COLO668 (cell line): ENCODE measurements at regions not wholly inside any gene's neighbourhood (a gene's known extent, or its start where the extent isn't known, plus 50 kb on each side); places are given as distances from the start of the nearest gene placed in this dataset.
A peak's percentile ranks its signal among the peaks of the same experiment; 100 is the strongest.
"Not testable (repeated sequence)": the region's sequence is repeated elsewhere in the genome, so short reads cannot be mapped to it uniquely, and the experiment has no call there.

ENCODE experiments used
- DNase-seq: peaks from one replicate; lab custom pipeline; 2025; ENCODE audit not compliant: unreplicated experiment; lab: John Stamatoyannopoulos, UW

GRCh38 chr15:59904450-59905135, 99.5 kb upstream of the FOXB1 start:
- DNase-seq: peak; percentile 72

GRCh38 chr15:59896663-59897074, 107.4 kb upstream of the FOXB1 start:
- DNase-seq: no peak

GRCh38 chr15:59894835-59895234, 109.3 kb upstream of the FOXB1 start:
- no peak for DNase-seq

GRCh38 chr15:59892985-59893384, 111.1 kb upstream of the FOXB1 start:
- DNase-seq: no peak

GRCh38 chr15:59887870-59888269, 116.2 kb upstream of the FOXB1 start:
- DNase-seq: not testable (repeated sequence)

- no peak for DNase-seq
These were observed 116.9 kb upstream of the FOXB1 start for GRCh38 chr15:59887211-59887610.

GRCh38 chr15:59886441-59886840, 117.7 kb upstream of the FOXB1 start:
- DNase-seq: no peak

- DNase-seq: peak; percentile 40
These were observed 118.3 kb upstream of the FOXB1 start for GRCh38 chr15:59885832-59886231.

GRCh38 chr15:59879506-59880265, 124.4 kb upstream of the FOXB1 start:
- DNase-seq: no peak

GRCh38 chr15:59876140-59876539, 128.0 kb upstream of the FOXB1 start:
- no peak for DNase-seq

- DNase-seq: no peak
These were observed 130.4 kb upstream of the FOXB1 start for GRCh38 chr15:59873644-59874272.

GRCh38 chr15:59867086-59867855, 136.8 kb upstream of the FOXB1 start:
- no peak for DNase-seq

- no peak for DNase-seq
These were observed 137.5 kb upstream of the FOXB1 start for GRCh38 chr15:59866642-59867041.

GRCh38 chr15:59862191-59863155, 141.6 kb upstream of the FOXB1 start:
- no peak for DNase-seq

- DNase-seq: no peak
These were observed 156.1 kb upstream of the FOXB1 start for GRCh38 chr15:59847968-59848367.

- DNase-seq: no peak
These were observed 156.9 kb upstream of the BNIP2 start for GRCh38 chr15:59845942-59846499.

GRCh38 chr15:59843609-59844008, 154.5 kb upstream of the BNIP2 start:
- no peak for DNase-seq

- DNase-seq: no peak
These were observed 151.9 kb upstream of the BNIP2 start for GRCh38 chr15:59841036-59841435.

- no peak for DNase-seq
These were observed 150.8 kb upstream of the BNIP2 start for GRCh38 chr15:59839906-59840305.

- no peak for DNase-seq
These were observed 149.8 kb upstream of the BNIP2 start for GRCh38 chr15:59838900-59839299.
